Panc1 (cell line): ENCODE measurements at regions not wholly inside any gene's neighbourhood (a gene's known extent, or its start where the extent isn't known, plus 50 kb on each side); places are given as distances from the start of the nearest gene placed in this dataset.

ENCODE experiments used
- ATAC-seq: fragments of 200-7000 bp; cut with Tn5 transposase; 2 replicates; pipeline ENCODE4 v1.9.1; 2020; ENCODE audit warnings: mild to moderate bottlenecking, moderate library complexity
- BruUV-seq: library from RNA; stranded (reverse); fragments of 400-500 nt; replicated peaks from 2 replicates; lab custom pipeline; 2021; lab: Mats Ljungman, UMichigan
- CTCF ChIA-PET: fragments of 300-600 bp; sonication (Branson Sonifier 250); formaldehyde crosslinking; loops from one replicate; lab custom pipeline; 2022; ENCODE audit warnings: antibody characterized with exemption; lab: Charles Lee
- POLR2A ChIA-PET: fragments of 300-600 bp; sonication (Branson Sonifier 250); formaldehyde crosslinking; loops from one replicate; lab custom pipeline; 2022; ENCODE audit warnings: antibody characterized with exemption; lab: Charles Lee
- DNase-seq: peaks from one replicate; pipeline ENCODE4 v3.0.0-alpha.2; 2010; ENCODE audit warnings: low read depth, low spot score
- H3K27ac ChIP-seq: 2 replicates; pipeline ENCODE4 v1.5.1; 2011; ENCODE audit warnings: mild to moderate bottlenecking, low read length, inconsistent platforms
- H3K27me3 ChIP-seq: fragments of 200-500 bp; sonication (Bioruptor generic); 2 replicates; pipeline ENCODE4 v1.6.0; 2014; ENCODE audit warnings: low read length, inconsistent platforms; ENCODE audit not compliant: control insufficient read depth, insufficient read depth
- H3K36me3 ChIP-seq: fragments of 200-500 bp; sonication (Bioruptor generic); 2 replicates; pipeline ENCODE4 v1.5.1; 2014; ENCODE audit warnings: inconsistent platforms, mild to moderate bottlenecking, low read length, moderate library complexity; ENCODE audit not compliant: control insufficient read depth, insufficient read depth
- H3K4me1 ChIP-seq: 2 replicates; pipeline ENCODE4 v1.5.1; 2011; ENCODE audit warnings: inconsistent platforms, mild to moderate bottlenecking, low read length, moderate library complexity; ENCODE audit not compliant: control insufficient read depth, insufficient read depth
- H3K4me3 ChIP-seq, 2 experiments: 2 replicates each; pipeline ENCODE4 v1.5.1; 2011 to 2012; ENCODE audit warnings: low read depth in 2 of 2, low read length in 2 of 2, mild to moderate bottlenecking in 2 of 2, inconsistent platforms in 1 of 2, moderate library complexity in 1 of 2
- H3K9me3 ChIP-seq: fragments of 200-500 bp; sonication (Bioruptor generic); 2 replicates; pipeline ENCODE4 v1.5.1; 2014; ENCODE audit warnings: low read depth, mild to moderate bottlenecking, inconsistent platforms, low read length, moderate library complexity; ENCODE audit not compliant: control insufficient read depth, insufficient read depth
- POLR2AphosphoS5 ChIP-seq: IDR thresholded peaks from 2 replicates; pipeline ENCODE4 v1.6.1; 2012; ENCODE audit warnings: mild to moderate bottlenecking, low read depth, low read length, moderate library complexity
- SIN3A ChIP-seq: IDR thresholded peaks from 2 replicates; pipeline ENCODE4 v1.6.1; 2012; ENCODE audit warnings: low read depth, mild to moderate bottlenecking, low read length, moderate library complexity, borderline replicate concordance; ENCODE audit not compliant: insufficient read depth
- TCF7L2 ChIP-seq: IDR thresholded peaks from 2 replicates; pipeline ENCODE4 v1.6.1; 2011; ENCODE audit warnings: mild to moderate bottlenecking, low read depth, low read length, inconsistent platforms
- in situ Hi-C: cut with HindIII; loops from 2 replicates; pipeline ENCODE4 v1.10.0; 2016; ENCODE audit warnings: low sequenced_read_pairs, low pct_unique_long_range_greater_than_20kb
- intact Hi-C: fragments of 100-400 bp; cut with micrococcal nuclease; formaldehyde crosslinking; loops from one replicate; pipeline ENCODE4 v1.10.0; 2022; ENCODE audit not compliant: unreplicated experiment
- TF ChIP-seq, protein P1 (sequence below): fragments of 450-650 bp; IDR thresholded peaks from 2 replicates; pipeline ENCODE4 v1.5.1; 2017; ENCODE audit warnings: mild to moderate bottlenecking
- TF ChIP-seq, protein P2 (sequence below), 2 experiments: IDR thresholded peaks; 2 replicates each; pipeline ENCODE4 v1.6.1; 2011 to 2012; ENCODE audit warnings: low read depth in 2 of 2, control low read depth in 1 of 2, low read length in 1 of 2, mild to moderate bottlenecking in 1 of 2, moderate library complexity in 1 of 2; ENCODE audit not compliant: insufficient read depth in 1 of 2

DNA sequence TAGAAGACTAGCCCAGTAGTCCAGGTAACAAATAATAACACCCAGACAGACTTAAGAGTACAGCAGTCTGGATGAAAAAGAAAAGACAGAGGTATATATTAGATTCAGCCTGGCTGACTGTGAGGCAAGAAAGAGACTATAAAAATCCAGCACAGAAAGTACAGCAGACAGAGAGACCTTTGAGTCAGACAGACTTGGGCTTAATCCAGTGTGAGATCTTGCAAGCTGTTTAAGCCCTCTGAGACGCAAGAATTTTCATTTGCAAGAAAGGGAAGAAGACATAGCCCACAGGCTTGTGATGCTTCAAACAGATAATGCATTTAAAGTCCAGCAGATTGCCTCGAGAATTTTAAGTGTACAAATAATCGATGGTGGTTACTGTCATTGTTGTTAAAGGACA, 471.4 kb downstream of the LIG4 start:
- DNase-seq, result no peak
- Histone ChIP-seq H3K9me3 (no peaks in the 10 kb centered on the region), H3K36me3 (no peaks in the 10 kb centered on the region), H3K27ac (no peak overlapping the region), H3K27me3 (no peaks in the 10 kb centered on the region), H3K4me1 (no peaks in the 10 kb centered on the region), H3K4me3 (no peak overlapping the region)
- TF ChIP-seq TCF7L2, result no peak
- no peak for TF ChIP-seq SIN3A
- TF ChIP-seq, protein P1, sequence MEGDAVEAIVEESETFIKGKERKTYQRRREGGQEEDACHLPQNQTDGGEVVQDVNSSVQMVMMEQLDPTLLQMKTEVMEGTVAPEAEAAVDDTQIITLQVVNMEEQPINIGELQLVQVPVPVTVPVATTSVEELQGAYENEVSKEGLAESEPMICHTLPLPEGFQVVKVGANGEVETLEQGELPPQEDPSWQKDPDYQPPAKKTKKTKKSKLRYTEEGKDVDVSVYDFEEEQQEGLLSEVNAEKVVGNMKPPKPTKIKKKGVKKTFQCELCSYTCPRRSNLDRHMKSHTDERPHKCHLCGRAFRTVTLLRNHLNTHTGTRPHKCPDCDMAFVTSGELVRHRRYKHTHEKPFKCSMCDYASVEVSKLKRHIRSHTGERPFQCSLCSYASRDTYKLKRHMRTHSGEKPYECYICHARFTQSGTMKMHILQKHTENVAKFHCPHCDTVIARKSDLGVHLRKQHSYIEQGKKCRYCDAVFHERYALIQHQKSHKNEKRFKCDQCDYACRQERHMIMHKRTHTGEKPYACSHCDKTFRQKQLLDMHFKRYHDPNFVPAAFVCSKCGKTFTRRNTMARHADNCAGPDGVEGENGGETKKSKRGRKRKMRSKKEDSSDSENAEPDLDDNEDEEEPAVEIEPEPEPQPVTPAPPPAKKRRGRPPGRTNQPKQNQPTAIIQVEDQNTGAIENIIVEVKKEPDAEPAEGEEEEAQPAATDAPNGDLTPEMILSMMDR, result no peak
- TF ChIP-seq, protein P2, sequence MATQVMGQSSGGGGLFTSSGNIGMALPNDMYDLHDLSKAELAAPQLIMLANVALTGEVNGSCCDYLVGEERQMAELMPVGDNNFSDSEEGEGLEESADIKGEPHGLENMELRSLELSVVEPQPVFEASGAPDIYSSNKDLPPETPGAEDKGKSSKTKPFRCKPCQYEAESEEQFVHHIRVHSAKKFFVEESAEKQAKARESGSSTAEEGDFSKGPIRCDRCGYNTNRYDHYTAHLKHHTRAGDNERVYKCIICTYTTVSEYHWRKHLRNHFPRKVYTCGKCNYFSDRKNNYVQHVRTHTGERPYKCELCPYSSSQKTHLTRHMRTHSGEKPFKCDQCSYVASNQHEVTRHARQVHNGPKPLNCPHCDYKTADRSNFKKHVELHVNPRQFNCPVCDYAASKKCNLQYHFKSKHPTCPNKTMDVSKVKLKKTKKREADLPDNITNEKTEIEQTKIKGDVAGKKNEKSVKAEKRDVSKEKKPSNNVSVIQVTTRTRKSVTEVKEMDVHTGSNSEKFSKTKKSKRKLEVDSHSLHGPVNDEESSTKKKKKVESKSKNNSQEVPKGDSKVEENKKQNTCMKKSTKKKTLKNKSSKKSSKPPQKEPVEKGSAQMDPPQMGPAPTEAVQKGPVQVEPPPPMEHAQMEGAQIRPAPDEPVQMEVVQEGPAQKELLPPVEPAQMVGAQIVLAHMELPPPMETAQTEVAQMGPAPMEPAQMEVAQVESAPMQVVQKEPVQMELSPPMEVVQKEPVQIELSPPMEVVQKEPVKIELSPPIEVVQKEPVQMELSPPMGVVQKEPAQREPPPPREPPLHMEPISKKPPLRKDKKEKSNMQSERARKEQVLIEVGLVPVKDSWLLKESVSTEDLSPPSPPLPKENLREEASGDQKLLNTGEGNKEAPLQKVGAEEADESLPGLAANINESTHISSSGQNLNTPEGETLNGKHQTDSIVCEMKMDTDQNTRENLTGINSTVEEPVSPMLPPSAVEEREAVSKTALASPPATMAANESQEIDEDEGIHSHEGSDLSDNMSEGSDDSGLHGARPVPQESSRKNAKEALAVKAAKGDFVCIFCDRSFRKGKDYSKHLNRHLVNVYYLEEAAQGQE (IDR thresholded peaks at IDR 0.05; ENCODE audit: insufficient read depth in 1 of 2, low read depth in 2 of 2, low read length in 1 of 2), result no peak
- TF ChIP-seq POLR2AphosphoS5, result no peak
- POLR2A ChIA-PET, result no interaction called here
- no peak for ATAC-seq
- CTCF ChIA-PET, result no interaction called here
- intact Hi-C loops (no loop called here), in situ Hi-C loops (no loop called here)
- BruUV-seq, result no TSS peak

DNA sequence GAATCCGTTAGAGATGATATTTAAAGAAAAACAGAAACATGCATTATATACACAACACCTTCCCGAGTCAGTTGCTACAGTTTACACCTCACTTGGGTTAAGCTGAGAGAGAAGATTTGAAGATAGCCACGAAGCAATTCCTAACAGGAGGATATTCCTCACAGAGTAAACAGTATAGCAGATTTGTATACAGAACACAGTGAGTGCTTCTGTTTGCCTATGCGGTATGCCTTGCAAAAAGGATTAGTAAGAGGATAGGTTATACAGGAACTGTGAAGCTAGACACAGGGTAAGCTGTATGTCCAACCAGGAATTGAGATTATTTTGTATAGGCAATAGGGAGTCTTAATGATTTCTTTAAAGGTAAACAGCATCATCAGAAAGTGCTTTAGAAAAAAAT, 471.8 kb downstream of the LIG4 start:
- Histone ChIP-seq H3K27ac (no peak overlapping the region), H3K36me3 (no peaks in the 10 kb centered on the region), H3K4me3 (no peak overlapping the region), H3K9me3 (no peaks in the 10 kb centered on the region), H3K4me1 (no peaks in the 10 kb centered on the region), H3K27me3 (no peaks in the 10 kb centered on the region)
- intact Hi-C loops, result no loop called here
- ATAC-seq, result no peak
- ChIA-PET POLR2A (no interaction called here), CTCF (no interaction called here)
- DNase-seq, result no peak
- BruUV-seq, result no TSS peak
- TF ChIP-seq POLR2AphosphoS5 (no peak), TCF7L2 (no peak), SIN3A (no peak)
- TF ChIP-seq, protein P1, result no peak
- TF ChIP-seq, protein P2 (IDR thresholded peaks at IDR 0.05; ENCODE audit: insufficient read depth in 1 of 2, low read depth in 2 of 2, low read length in 1 of 2), result no peak
- in situ Hi-C loops, result no loop called here
